UCSD-AML1 (cell line): ENCODE measurements at regions not wholly inside any gene's neighbourhood (a gene's known extent, or its start where the extent isn't known, plus 50 kb on each side); places are given as distances from the start of the nearest gene placed in this dataset.
A peak's percentile ranks its signal among the peaks of the same experiment; 100 is the strongest.

Source experiments
- DNase-seq: peaks from one replicate; lab custom pipeline; 2025; ENCODE audit not compliant: unreplicated experiment; lab: John Stamatoyannopoulos, UW

- no peak for DNase-seq
Measured at GRCh38 chr18:29034113-29034856, 857.4 kb upstream of the CDH2 start.

DNA sequence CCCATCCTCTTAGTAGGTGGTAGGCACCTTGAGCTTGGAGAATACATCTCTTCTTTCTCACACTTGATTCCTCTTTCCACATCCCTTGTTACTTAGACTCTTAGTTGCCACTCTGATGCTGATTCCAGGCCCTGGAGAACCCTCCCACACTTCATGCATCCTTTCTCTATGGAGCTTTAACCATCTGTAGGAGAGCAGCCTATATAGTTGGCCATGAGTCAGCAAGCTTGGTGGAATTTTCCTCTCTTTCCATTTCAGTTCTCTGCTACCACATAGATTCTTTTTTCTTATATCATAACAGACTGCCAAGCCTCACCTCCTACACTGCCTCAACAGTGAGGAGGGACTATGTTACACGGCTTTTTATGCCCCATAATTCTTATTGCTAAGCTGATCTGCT lies 851.6 kb upstream of the CDH2 start:
- no peak for DNase-seq

DNA sequence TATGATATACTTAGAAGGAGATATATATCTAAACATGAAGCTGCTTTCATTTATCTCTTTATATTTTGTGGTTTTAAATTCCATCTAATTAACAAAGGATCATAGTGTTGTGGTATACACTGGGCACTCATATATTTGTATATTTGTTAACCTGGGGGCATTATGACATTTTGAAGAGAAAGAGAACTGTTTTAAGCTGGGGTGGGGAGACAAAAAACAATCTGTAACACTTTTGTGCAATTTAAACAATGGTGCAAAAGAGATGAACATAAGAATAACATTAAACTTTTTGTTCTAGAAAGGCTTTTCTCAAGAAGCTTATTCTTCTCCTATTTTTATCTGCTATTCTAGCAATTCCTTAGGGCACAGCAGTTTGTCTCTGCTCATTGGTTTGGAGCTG lies 842.0 kb upstream of the CDH2 start:
- no peak for DNase-seq

GRCh38 chr18:29012883-29013465 lies 836.0 kb upstream of the CDH2 start:
- DNase-seq: no peak

- DNase-seq: no peak
Measured at GRCh38 chr18:29012364-29012763, 835.4 kb upstream of the CDH2 start.

DNA sequence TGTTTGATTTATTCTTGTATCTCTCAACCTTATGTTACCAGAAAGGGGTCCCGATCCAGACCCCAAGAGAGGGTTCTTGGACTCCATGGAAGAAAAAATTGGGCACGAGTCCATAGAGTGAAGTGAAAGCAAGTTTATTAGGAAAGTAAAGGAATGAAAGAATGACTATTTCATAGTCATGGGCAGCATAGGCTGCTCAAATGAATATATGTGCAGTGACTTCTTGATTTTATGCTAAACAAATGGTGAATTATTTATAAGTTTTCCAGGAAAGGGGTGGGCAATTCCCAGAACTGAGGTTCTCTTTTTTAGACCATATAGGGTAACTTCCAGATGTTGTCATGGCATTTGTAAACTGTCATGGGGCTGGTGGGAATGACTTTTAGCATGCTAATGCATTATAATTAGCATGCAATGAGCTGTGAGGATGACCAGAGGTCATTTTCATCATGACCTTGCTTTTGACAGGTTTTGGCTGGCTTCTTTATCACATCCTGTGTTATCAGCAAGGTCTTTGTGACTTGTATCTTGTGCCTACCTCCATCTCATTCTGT lies 832.4 kb upstream of the CDH2 start:
- no peak for DNase-seq

DNA sequence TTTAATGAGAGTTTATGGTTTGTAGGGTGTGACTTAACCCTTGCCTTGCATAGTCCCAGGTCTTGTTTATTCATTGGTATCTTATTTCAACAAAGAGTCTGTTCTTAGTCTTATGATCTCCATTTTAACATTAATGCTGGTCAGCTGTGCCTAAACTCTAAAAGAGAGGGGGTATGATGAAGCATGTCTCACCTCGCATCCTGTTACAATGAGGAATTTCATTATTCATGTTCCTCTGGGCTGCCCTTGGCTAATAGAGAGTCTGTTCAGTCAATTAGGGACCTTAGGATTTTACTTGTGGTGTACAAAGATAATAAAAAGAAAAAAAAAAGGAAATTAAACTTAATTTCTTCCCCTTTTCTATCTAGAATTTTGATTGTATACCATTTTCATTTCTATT lies 831.9 kb upstream of the CDH2 start:
- DNase-seq: no peak

- DNase-seq: no peak
Measured at GRCh38 chr18:29007986-29008654, 831.2 kb upstream of the CDH2 start.

- DNase-seq: no peak
Measured at GRCh38 chr18:29004921-29005320, 828.0 kb upstream of the CDH2 start.

GRCh38 chr18:29003194-29003593 lies 826.3 kb upstream of the CDH2 start:
- no peak for DNase-seq

- no peak for DNase-seq
Measured at GRCh38 chr18:29002747-29003146, 825.8 kb upstream of the CDH2 start.

DNA sequence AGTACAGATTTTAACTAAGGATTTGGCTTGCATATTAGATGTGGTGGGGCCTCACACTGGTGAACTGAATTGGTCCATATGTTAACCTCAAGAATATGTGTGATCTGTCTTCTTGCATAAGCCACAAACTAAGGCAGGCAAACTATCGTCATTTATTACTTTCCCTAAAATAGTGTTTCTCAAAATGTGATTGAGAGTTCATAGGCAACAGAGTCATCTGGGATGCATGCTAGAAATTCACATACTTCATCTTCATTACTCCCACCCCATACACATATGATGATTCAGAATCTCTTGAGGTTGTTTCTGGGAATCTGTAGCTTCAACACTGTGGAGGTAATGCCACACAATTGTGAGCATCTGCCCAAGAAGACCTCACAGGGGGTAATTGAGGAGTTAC lies 822.8 kb upstream of the CDH2 start:
- DNase-seq: no peak

DNA sequence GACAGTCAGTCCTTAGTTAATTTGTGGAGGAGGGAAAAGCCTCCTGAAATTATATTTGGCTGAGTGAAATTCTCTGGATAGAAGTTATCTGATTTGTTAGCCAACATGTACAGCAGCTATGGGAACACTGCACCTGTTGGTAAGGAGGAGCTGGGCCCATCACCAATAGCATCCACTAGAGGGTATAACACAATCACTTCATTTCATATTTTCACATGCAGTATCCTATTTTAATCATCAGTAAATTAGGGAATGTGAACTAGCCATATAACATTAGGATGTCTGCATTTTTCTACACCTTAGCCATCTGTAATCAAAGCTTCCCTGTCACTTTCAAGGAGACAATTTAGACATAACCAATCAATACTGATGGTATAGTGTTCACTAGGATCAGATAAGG lies 818.4 kb upstream of the CDH2 start:
- no peak for DNase-seq

- DNase-seq: no peak
Measured at GRCh38 chr18:28984731-28985130, 807.8 kb upstream of the CDH2 start.

GRCh38 chr18:28974504-28974903 lies 797.6 kb upstream of the CDH2 start:
- DNase-seq: no peak

GRCh38 chr18:28973324-28973723 lies 796.4 kb upstream of the CDH2 start:
- DNase-seq: no peak

- no peak for DNase-seq
Measured at GRCh38 chr18:28972333-28972907, 795.5 kb upstream of the CDH2 start.

DNA sequence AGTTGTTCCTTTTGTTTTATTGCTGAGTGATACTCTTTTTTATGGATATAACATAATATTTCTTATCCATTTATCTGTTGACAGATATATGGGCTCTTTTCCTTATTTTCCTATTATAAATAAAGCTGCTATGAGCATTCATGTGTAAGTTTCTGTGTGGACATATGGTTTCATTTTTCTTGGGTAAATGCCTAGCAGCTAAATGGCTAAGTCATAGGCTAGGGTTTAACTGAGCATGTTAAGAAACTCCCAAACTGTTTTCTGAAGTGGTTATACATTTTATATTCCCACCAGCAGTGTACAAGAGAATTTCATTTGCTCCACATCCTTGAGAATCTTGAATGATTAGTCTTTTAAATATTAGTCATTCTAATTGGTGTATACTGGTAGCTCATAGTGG lies 786.6 kb upstream of the CDH2 start:
- DNase-seq: no peak

- peak; percentile 13 for DNase-seq
Measured at GRCh38 chr18:28961669-28962228, 784.8 kb upstream of the CDH2 start.

DNA sequence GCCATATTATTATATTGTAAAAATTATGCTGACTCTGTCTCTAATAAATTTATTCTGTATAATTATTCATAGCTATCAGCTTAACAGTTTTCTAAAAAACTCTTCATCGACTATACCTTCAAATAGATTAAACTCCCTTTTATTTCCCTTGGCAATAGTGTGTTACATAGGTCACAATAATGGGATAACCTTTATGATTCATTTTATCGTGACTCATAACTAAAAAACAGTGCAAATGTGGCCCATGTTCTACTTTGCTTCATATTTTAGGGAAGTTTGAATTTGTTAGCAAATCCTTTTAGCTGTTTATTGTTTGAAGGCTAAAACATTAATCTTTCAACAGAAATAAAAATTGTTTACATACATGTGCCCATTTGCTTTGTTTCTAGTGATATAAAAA lies 783.2 kb upstream of the CDH2 start:
- DNase-seq: no peak

DNA sequence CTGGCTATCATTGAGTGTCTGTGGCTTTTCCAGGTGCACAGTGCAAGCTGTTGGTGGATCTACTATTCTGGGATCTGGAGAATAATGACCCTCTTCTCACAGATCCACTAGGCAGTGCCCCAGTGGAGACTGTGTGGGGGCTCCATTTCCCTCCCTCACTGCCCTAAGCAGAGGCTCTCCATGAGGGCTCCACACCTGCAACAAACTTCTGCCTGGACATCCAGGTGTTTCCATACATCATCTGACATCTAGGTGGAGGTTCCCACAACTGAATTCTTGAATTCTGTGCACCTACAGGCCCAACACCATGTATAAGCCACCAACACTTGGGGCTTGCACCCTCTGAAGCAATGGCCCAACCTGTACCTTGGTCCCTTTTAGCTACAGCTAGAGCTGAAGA lies 775.4 kb upstream of the CDH2 start:
- no peak for DNase-seq

- DNase-seq: no peak
Measured at GRCh38 chr18:28947900-28948299, 771.0 kb upstream of the CDH2 start.
